Neural progenitor cell (in vitro differentiated cells): ENCODE measurements at regions not wholly inside any gene's neighbourhood (a gene's known extent, or its start where the extent isn't known, plus 50 kb on each side); places are given as distances from the start of the nearest gene placed in this dataset.

Source experiments
- DNase-seq: peaks from one replicate; pipeline ENCODE4 v3.0.0-alpha.2; 2016; ENCODE audit warnings: low spot score
- H2AFZ ChIP-seq: fragments of 200-600 bp; sonication (generic); replicated peaks from 2 replicates; pipeline ENCODE4 v1.6.1; 2016; ENCODE audit warnings: antibody characterized with exemption
- H3F3A ChIP-seq: fragments of 200-600 bp; sonication (generic); 2 replicates; pipeline ENCODE4 v1.6.1; 2016; ENCODE audit warnings: antibody characterized with exemption, low read depth
- H3K27ac ChIP-seq: fragments of 200-600 bp; sonication (generic); 2 replicates; pipeline ENCODE4 v1.5.1; 2016; ENCODE audit warnings: mild to moderate bottlenecking
- H3K27me3 ChIP-seq: fragments of 200-600 bp; sonication (generic); 2 replicates; pipeline ENCODE4 v1.6.1; 2016; ENCODE audit warnings: mild to moderate bottlenecking, moderate library complexity
- H3K36me3 ChIP-seq: fragments of 200-600 bp; sonication (generic); 2 replicates; pipeline ENCODE4 v1.5.1; 2016
- H3K4me1 ChIP-seq: fragments of 200-600 bp; sonication (generic); 2 replicates; pipeline ENCODE4 v1.6.1; 2016; ENCODE audit warnings: mixed run types
- H3K4me2 ChIP-seq: fragments of 200-600 bp; sonication (generic); 2 replicates; pipeline ENCODE4 v1.6.1; 2016
- H3K4me3 ChIP-seq: fragments of 200-600 bp; sonication (generic); 2 replicates; pipeline ENCODE4 v1.5.1; 2016
- H3K79me2 ChIP-seq: fragments of 200-600 bp; sonication (generic); 2 replicates; pipeline ENCODE4 v1.6.1; 2016; ENCODE audit warnings: low read depth
- H3K9ac ChIP-seq: fragments of 200-600 bp; sonication (generic); 2 replicates; pipeline ENCODE4 v1.6.1; 2016
- H3K9me3 ChIP-seq: fragments of 200-600 bp; sonication (generic); 2 replicates; pipeline ENCODE4 v1.5.1; 2016; ENCODE audit warnings: low read depth
- H4K20me1 ChIP-seq: fragments of 200-600 bp; sonication (generic); 2 replicates; pipeline ENCODE4 v1.6.1; 2016; ENCODE audit warnings: low read depth
- H3K27ac Mint-ChIP-seq: 3 replicates; pipeline ENCODE4 v1.8.0; 2021; ENCODE audit warnings: mixed read lengths
- H3K27me3 Mint-ChIP-seq: 2 replicates; pipeline ENCODE4 v1.8.0; 2022; ENCODE audit warnings: low read depth, mild to moderate bottlenecking, inconsistent platforms, moderate library complexity, mixed read lengths; ENCODE audit not compliant: insufficient read depth
- H3K36me3 Mint-ChIP-seq: 3 replicates; pipeline ENCODE4 v1.8.0; 2021; ENCODE audit warnings: mixed read lengths
- H3K4me1 Mint-ChIP-seq: 3 replicates; pipeline ENCODE4 v1.8.0; 2021; ENCODE audit warnings: mixed read lengths
- H3K4me3 Mint-ChIP-seq: 3 replicates; pipeline ENCODE4 v1.8.0; 2021; ENCODE audit warnings: mild to moderate bottlenecking, moderate library complexity, mixed read lengths
- H3K9me3 Mint-ChIP-seq: 3 replicates; pipeline ENCODE4 v1.8.0; 2020; ENCODE audit warnings: mixed read lengths
- EZH2 ChIP-seq: fragments of 200-600 bp; sonication (generic); IDR thresholded peaks from 2 replicates; pipeline ENCODE4 v1.6.1; 2017; ENCODE audit warnings: antibody characterized with exemption, mild to moderate bottlenecking, moderate library complexity
- EZH2phosphoT487 ChIP-seq: fragments of 200-600 bp; sonication (generic); IDR thresholded peaks from 2 replicates; pipeline ENCODE4 v1.6.1; 2017; ENCODE audit warnings: antibody characterized with exemption
- TF ChIP-seq, protein P1 (sequence below): fragments of 200-600 bp; sonication (generic); IDR thresholded peaks from 2 replicates; pipeline ENCODE4 v1.5.1; 2017; ENCODE audit warnings: antibody characterized with exemption, mild to moderate bottlenecking

DNA sequence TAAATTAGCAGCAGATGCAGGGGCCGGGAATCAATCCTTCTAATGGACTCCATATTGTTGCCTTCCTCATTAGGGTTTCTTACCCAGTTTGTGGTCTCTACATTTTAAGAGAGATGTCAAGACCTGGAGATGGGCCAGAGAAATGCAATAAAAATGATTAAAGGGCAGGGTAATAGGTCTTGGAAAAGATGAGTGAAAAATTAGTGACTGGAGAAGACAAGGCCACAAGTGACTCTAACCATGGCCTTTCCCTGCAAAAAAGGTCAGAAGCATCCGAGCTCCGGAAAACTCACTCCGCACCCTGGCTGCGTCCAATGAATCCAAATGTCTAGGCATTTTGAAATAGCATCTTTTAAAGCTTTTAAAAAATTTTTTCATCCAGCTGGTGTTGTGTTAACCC lies 152.8 kb downstream of the ARRDC4 start:
- Mint-ChIP-seq H3K36me3 (no peaks in the 10 kb centered on the region), H3K4me1 (no peaks in the 10 kb centered on the region), H3K4me3 (no peak overlapping the region), H3K27me3 (no peaks in the 10 kb centered on the region), H3K9me3 (peaks cover 4% of the 10 kb centered on the region), H3K27ac (no peak overlapping the region)
- no peaks in the 10 kb centered on the region for H3K36me3 ChIP-seq
- DNase-seq: no peak
- TF ChIP-seq EZH2 (no peak), EZH2phosphoT487 (no peak)
- TF ChIP-seq, protein P1, sequence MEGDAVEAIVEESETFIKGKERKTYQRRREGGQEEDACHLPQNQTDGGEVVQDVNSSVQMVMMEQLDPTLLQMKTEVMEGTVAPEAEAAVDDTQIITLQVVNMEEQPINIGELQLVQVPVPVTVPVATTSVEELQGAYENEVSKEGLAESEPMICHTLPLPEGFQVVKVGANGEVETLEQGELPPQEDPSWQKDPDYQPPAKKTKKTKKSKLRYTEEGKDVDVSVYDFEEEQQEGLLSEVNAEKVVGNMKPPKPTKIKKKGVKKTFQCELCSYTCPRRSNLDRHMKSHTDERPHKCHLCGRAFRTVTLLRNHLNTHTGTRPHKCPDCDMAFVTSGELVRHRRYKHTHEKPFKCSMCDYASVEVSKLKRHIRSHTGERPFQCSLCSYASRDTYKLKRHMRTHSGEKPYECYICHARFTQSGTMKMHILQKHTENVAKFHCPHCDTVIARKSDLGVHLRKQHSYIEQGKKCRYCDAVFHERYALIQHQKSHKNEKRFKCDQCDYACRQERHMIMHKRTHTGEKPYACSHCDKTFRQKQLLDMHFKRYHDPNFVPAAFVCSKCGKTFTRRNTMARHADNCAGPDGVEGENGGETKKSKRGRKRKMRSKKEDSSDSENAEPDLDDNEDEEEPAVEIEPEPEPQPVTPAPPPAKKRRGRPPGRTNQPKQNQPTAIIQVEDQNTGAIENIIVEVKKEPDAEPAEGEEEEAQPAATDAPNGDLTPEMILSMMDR: no peak
- H3K79me2 ChIP-seq: no peaks in the 10 kb centered on the region
- H4K20me1 ChIP-seq: no peaks in the 10 kb centered on the region
- no peak overlapping the region for H2AFZ ChIP-seq
- H3F3A ChIP-seq: no peaks in the 10 kb centered on the region
- no peaks in the 10 kb centered on the region for H3K4me1 ChIP-seq
- no peak overlapping the region for H3K4me3 ChIP-seq
- H3K4me2 ChIP-seq: no peak overlapping the region
- no peaks in the 10 kb centered on the region for H3K27me3 ChIP-seq
- no peaks in the 10 kb centered on the region for H3K9me3 ChIP-seq
- no peak overlapping the region for H3K27ac ChIP-seq
- no peak overlapping the region for H3K9ac ChIP-seq

DNA sequence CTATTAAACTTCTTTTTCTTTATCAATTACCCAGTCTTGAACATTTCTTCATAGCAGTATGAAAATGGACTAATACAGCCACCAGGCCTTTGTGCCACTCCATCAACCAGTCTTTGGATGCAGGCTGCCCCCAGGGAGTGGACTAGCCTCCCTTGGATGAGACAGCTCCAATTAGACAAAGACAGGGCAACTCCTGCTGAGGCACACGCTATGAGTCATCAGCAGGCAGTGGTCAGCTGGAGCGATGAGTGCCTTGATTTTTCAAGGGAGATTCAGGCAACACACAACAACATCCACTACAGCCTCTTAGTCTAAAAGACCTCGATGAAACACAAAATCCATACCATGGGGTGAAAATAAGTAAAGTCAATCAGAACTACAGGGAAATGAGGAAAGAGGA lies 160.1 kb downstream of the ARRDC4 start:
- no peaks in the 10 kb centered on the region for H4K20me1 ChIP-seq
- no peaks in the 10 kb centered on the region for H3K4me1 Mint-ChIP-seq
- no peak for TF ChIP-seq EZH2
- TF ChIP-seq, protein P1: no peak
- no peak for TF ChIP-seq EZH2phosphoT487
- peaks cover 6% of the 10 kb centered on the region for H3K27me3 Mint-ChIP-seq
- no peaks in the 10 kb centered on the region for H3K9me3 ChIP-seq
- no peak overlapping the region for H3K9ac ChIP-seq
- no peak overlapping the region for H3K4me3 ChIP-seq
- H2AFZ ChIP-seq: no peak overlapping the region
- no peak for DNase-seq
- H3K4me1 ChIP-seq: no peaks in the 10 kb centered on the region
- H3K36me3 Mint-ChIP-seq: no peaks in the 10 kb centered on the region
- H3K9me3 Mint-ChIP-seq: peaks cover 2% of the 10 kb centered on the region
- no peaks in the 10 kb centered on the region for H3F3A ChIP-seq
- H3K27ac ChIP-seq: no peak overlapping the region
- no peak overlapping the region for H3K4me3 Mint-ChIP-seq
- H3K79me2 ChIP-seq: no peaks in the 10 kb centered on the region
- H3K27ac Mint-ChIP-seq: no peak overlapping the region
- no peaks in the 10 kb centered on the region for H3K36me3 ChIP-seq
- no peaks in the 10 kb centered on the region for H3K27me3 ChIP-seq
- H3K4me2 ChIP-seq: no peak overlapping the region

DNA sequence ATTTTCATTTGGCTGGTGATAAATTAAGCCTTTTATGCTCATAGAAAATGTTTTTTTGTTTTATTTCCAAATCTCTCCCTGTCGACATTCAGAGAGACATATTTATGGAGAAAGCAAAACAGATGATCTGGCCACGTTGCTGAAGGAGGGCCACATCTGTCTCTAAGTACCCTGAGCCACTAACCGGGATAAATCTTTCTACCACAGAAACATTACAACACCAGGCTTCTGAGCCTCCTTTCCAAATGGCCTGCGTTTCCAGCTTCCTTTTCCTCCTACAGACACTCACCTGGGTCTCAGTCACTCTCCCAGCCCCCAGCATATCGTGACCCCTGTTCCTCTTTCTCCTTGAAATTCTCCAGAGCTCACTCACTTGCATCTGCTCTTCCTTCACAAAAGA lies 161.0 kb downstream of the ARRDC4 start:
- Histone ChIP-seq H3K36me3 (no peaks in the 10 kb centered on the region), H3K27ac (no peak overlapping the region), H3K4me1 (no peaks in the 10 kb centered on the region), H3K79me2 (no peaks in the 10 kb centered on the region), H3K9me3 (no peaks in the 10 kb centered on the region), H3K9ac (no peak overlapping the region), H3K4me2 (no peak overlapping the region), H2AFZ (no peak overlapping the region), H3F3A (no peaks in the 10 kb centered on the region), H3K4me3 (no peak overlapping the region), H3K27me3 (no peaks in the 10 kb centered on the region), H4K20me1 (no peaks in the 10 kb centered on the region)
- peaks cover 2% of the 10 kb centered on the region for H3K9me3 Mint-ChIP-seq
- H3K4me1 Mint-ChIP-seq: peaks cover under 1% of the 10 kb centered on the region
- H3K27me3 Mint-ChIP-seq: peaks cover 6% of the 10 kb centered on the region
- no peaks in the 10 kb centered on the region for H3K36me3 Mint-ChIP-seq
- TF ChIP-seq, protein P1: no peak
- no peak for TF ChIP-seq EZH2
- TF ChIP-seq EZH2phosphoT487: no peak
- DNase-seq: no peak
- H3K27ac Mint-ChIP-seq: no peak overlapping the region
- no peak overlapping the region for H3K4me3 Mint-ChIP-seq
